ENCODE measurements at regions not wholly inside any gene's neighbourhood (a gene's known extent, or its start where the extent isn't known, plus 50 kb on each side); places are given as distances from the start of the nearest gene placed in this dataset.

DNA sequence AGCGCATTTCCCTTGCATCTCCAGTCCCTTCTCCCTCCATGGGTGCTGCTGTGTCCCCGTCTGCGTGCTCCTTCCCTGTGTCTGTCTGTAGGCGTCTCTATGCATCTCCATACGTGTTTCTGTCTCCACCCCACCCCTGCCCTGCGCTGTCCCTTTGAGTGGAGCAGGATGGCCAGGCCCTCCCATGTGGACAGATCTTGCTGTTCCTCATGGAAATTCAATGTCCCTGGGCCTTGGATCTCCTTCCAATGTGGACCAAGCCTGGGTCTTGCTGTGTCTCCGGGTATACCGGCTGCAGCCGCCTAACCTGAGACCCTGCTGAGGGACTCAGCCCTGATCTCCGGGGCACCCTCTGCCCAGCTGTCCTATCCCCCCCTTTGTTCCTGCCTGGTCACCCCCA is 172.7 kb downstream of the BMP7 start:
- TF ChIP-seq, protein P1, sequence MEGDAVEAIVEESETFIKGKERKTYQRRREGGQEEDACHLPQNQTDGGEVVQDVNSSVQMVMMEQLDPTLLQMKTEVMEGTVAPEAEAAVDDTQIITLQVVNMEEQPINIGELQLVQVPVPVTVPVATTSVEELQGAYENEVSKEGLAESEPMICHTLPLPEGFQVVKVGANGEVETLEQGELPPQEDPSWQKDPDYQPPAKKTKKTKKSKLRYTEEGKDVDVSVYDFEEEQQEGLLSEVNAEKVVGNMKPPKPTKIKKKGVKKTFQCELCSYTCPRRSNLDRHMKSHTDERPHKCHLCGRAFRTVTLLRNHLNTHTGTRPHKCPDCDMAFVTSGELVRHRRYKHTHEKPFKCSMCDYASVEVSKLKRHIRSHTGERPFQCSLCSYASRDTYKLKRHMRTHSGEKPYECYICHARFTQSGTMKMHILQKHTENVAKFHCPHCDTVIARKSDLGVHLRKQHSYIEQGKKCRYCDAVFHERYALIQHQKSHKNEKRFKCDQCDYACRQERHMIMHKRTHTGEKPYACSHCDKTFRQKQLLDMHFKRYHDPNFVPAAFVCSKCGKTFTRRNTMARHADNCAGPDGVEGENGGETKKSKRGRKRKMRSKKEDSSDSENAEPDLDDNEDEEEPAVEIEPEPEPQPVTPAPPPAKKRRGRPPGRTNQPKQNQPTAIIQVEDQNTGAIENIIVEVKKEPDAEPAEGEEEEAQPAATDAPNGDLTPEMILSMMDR (IDR thresholded peaks at IDR 0.05; ENCODE audit: poor library complexity) = no peak
- TF ChIP-seq EZH2 (IDR thresholded peaks at IDR 0.05; ENCODE audit: borderline replicate concordance) = no peak
- TF ChIP-seq EZH2phosphoT487 (IDR thresholded peaks at IDR 0.05; ENCODE audit: low read depth, severe bottlenecking, unreplicated experiment) = no peak
